Astrocyte (in vitro differentiated cells and primary cell): ENCODE measurements at regions not wholly inside any gene's neighbourhood (a gene's known extent, or its start where the extent isn't known, plus 50 kb on each side); places are given as distances from the start of the nearest gene placed in this dataset.

Experiments
- DNase-seq: peaks from one replicate; pipeline ENCODE4 v3.0.0-alpha.2; 2010; ENCODE audit warnings: low read depth
- FAIRE-seq: peaks from 2 replicates; lab custom pipeline; 2011; peaks lifted over from hg19 to GRCh38; lab: Jason Lieb, UNC
- H2AFZ ChIP-seq: 2 replicates; pipeline ENCODE4 v1.6.0; 2012; ENCODE audit warnings: low read depth, low read length, inconsistent platforms
- H3K27ac ChIP-seq: 2 replicates; pipeline ENCODE4 v1.5.1; 2011; ENCODE audit warnings: low read depth, low read length, inconsistent platforms
- H3K27me3 ChIP-seq: 2 replicates; pipeline ENCODE4 v1.6.0; 2011; ENCODE audit warnings: low read length, inconsistent platforms; ENCODE audit not compliant: insufficient read depth
- H3K36me3 ChIP-seq: 2 replicates; pipeline ENCODE4 v1.5.1; 2011; ENCODE audit warnings: low read length, inconsistent platforms; ENCODE audit not compliant: insufficient read depth
- H3K4me1 ChIP-seq: 2 replicates; pipeline ENCODE4 v1.5.1; 2011; ENCODE audit warnings: low read length, inconsistent platforms; ENCODE audit not compliant: insufficient read depth
- H3K4me2 ChIP-seq: 2 replicates; pipeline ENCODE4 v1.6.0; 2012; ENCODE audit warnings: low read length, inconsistent platforms
- H3K4me3 ChIP-seq: 2 replicates; pipeline ENCODE4 v1.5.1; 2011; ENCODE audit warnings: low read depth, mild to moderate bottlenecking, low read length, inconsistent platforms; ENCODE audit not compliant: insufficient read depth
- H3K79me2 ChIP-seq: 2 replicates; pipeline ENCODE4 v1.6.0; 2012; ENCODE audit warnings: mild to moderate bottlenecking, low read length, inconsistent platforms; ENCODE audit not compliant: insufficient read depth
- H3K9ac ChIP-seq: 2 replicates; pipeline ENCODE4 v1.6.0; 2012; ENCODE audit warnings: mild to moderate bottlenecking, low read length, inconsistent platforms
- H3K9me3 ChIP-seq: 2 replicates; pipeline ENCODE4 v1.5.1; 2012; ENCODE audit warnings: low read depth, mild to moderate bottlenecking, low read length, inconsistent platforms; ENCODE audit not compliant: insufficient read depth
- H4K20me1 ChIP-seq: 2 replicates; pipeline ENCODE4 v1.6.0; 2012; ENCODE audit warnings: low read length, inconsistent platforms; ENCODE audit not compliant: insufficient read depth
- H3K27ac Mint-ChIP-seq: one replicate; pipeline ENCODE4 v1.8.0; 2021; ENCODE audit warnings: mild to moderate bottlenecking, mixed read lengths; ENCODE audit not compliant: unreplicated experiment
- H3K27me3 Mint-ChIP-seq: one replicate; pipeline ENCODE4 v1.8.0; 2021; ENCODE audit warnings: low read depth, mixed read lengths; ENCODE audit not compliant: unreplicated experiment
- H3K36me3 Mint-ChIP-seq: one replicate; pipeline ENCODE4 v1.8.0; 2021; ENCODE audit warnings: low read depth, mixed read lengths; ENCODE audit not compliant: unreplicated experiment
- H3K4me1 Mint-ChIP-seq: one replicate; pipeline ENCODE4 v1.8.0; 2021; ENCODE audit warnings: low read depth, mixed read lengths; ENCODE audit not compliant: unreplicated experiment
- H3K4me3 Mint-ChIP-seq: one replicate; pipeline ENCODE4 v1.8.0; 2021; ENCODE audit warnings: mild to moderate bottlenecking, moderate library complexity, mixed read lengths; ENCODE audit not compliant: unreplicated experiment
- H3K9me3 Mint-ChIP-seq: one replicate; pipeline ENCODE4 v1.8.0; 2021; ENCODE audit warnings: mild to moderate bottlenecking, mixed read lengths; ENCODE audit not compliant: unreplicated experiment
- CTCF ChIP-seq: IDR thresholded peaks from 2 replicates; pipeline ENCODE4 v1.5.1; 2011; ENCODE audit warnings: low read depth, mild to moderate bottlenecking, inconsistent platforms, low read length, moderate library complexity; ENCODE audit not compliant: insufficient read depth
- EZH2 ChIP-seq: IDR thresholded peaks from 2 replicates; pipeline ENCODE4 v1.6.1; 2012; ENCODE audit warnings: mild to moderate bottlenecking, low read length, inconsistent platforms; ENCODE audit not compliant: insufficient read depth

GRCh38 chr1:55355549-55355948, 140.4 kb upstream of the USP24 start:
- no peaks in the 10 kb centered on the region for H3K4me1 ChIP-seq
- no peak overlapping the region for H2AFZ ChIP-seq
- no peaks in the 10 kb centered on the region for H3K36me3 Mint-ChIP-seq
- no peak overlapping the region for H3K4me2 ChIP-seq
- no peak overlapping the region for H3K4me3 ChIP-seq
- TF ChIP-seq EZH2 (no peak), CTCF (no peak)
- no peak for DNase-seq
- no peak overlapping the region for H3K4me3 Mint-ChIP-seq
- H3K9ac ChIP-seq = no peak overlapping the region
- H3K27me3 ChIP-seq = no peaks in the 10 kb centered on the region
- H3K36me3 ChIP-seq = no peaks in the 10 kb centered on the region
- no peak for FAIRE-seq
- peaks cover 1% of the 10 kb centered on the region for H3K4me1 Mint-ChIP-seq
- H3K9me3 Mint-ChIP-seq = no peaks in the 10 kb centered on the region
- H3K9me3 ChIP-seq = no peaks in the 10 kb centered on the region
- H3K27ac ChIP-seq = no peak overlapping the region
- peaks cover 34% of the 10 kb centered on the region for H3K27me3 Mint-ChIP-seq
- H3K79me2 ChIP-seq = no peaks in the 10 kb centered on the region
- no peak overlapping the region for H3K27ac Mint-ChIP-seq
- no peaks in the 10 kb centered on the region for H4K20me1 ChIP-seq

GRCh38 chr1:55353707-55354620, 138.8 kb upstream of the USP24 start:
- Mint-ChIP-seq H3K27ac (no peak overlapping the region), H3K4me1 (no peaks in the 10 kb centered on the region), H3K27me3 (peaks cover 40% of the 10 kb centered on the region), H3K4me3 (no peak overlapping the region), H3K36me3 (no peaks in the 10 kb centered on the region), H3K9me3 (no peaks in the 10 kb centered on the region)
- Histone ChIP-seq H3K4me2 (no peak overlapping the region), H4K20me1 (no peaks in the 10 kb centered on the region), H3K36me3 (no peaks in the 10 kb centered on the region), H3K9ac (no peak overlapping the region), H3K79me2 (no peaks in the 10 kb centered on the region), H2AFZ (no peak overlapping the region), H3K4me3 (no peak overlapping the region), H3K27ac (no peak overlapping the region), H3K27me3 (no peaks in the 10 kb centered on the region), H3K9me3 (no peaks in the 10 kb centered on the region), H3K4me1 (no peaks in the 10 kb centered on the region)
- DNase-seq (no peak), FAIRE-seq (no peak)
- TF ChIP-seq CTCF (no peak), EZH2 (no peak)

- Histone ChIP-seq H3K27me3 (no peaks in the 10 kb centered on the region), H3K36me3 (no peaks in the 10 kb centered on the region), H3K9ac (no peak overlapping the region), H3K4me2 (no peak overlapping the region), H3K9me3 (no peaks in the 10 kb centered on the region), H3K4me3 (no peak overlapping the region), H2AFZ (no peak overlapping the region), H3K4me1 (no peaks in the 10 kb centered on the region), H4K20me1 (no peaks in the 10 kb centered on the region), H3K27ac (no peak overlapping the region), H3K79me2 (no peaks in the 10 kb centered on the region)
- Mint-ChIP-seq H3K4me1 (no peaks in the 10 kb centered on the region), H3K9me3 (no peaks in the 10 kb centered on the region), H3K36me3 (peaks cover 2% of the 10 kb centered on the region), H3K27me3 (peaks cover 31% of the 10 kb centered on the region), H3K27ac (no peak overlapping the region), H3K4me3 (no peak overlapping the region)
- FAIRE-seq (no peak), DNase-seq (no peak)
- no peak for TF ChIP-seq CTCF
- no peak for TF ChIP-seq EZH2
Measured at GRCh38 chr1:55352811-55353180, 137.6 kb upstream of the USP24 start.
